CD4-positive, alpha-beta T cell (primary cell): ENCODE measurements at regions not wholly inside any gene's neighbourhood (a gene's known extent, or its start where the extent isn't known, plus 50 kb on each side); places are given as distances from the start of the nearest gene placed in this dataset.

Source experiments
- ATAC-seq: fragments of 200-7000 bp; cut with Tn5 transposase; one replicate; pipeline ENCODE4 v1.10.0; 2022; ENCODE audit warnings: mild to moderate bottlenecking; ENCODE audit not compliant: poor library complexity
- CTCF ChIA-PET: fragments of 350-600 bp; sonication (Branson Sonifier 250); formaldehyde crosslinking; loops from one replicate; lab custom pipeline; 2021; ENCODE audit warnings: antibody characterized with exemption, inconsistent platforms; lab: Charles Lee
- POLR2A ChIA-PET: fragments of 350-600 bp; sonication (Branson Sonifier 250); formaldehyde crosslinking; loops from one replicate; lab custom pipeline; 2021; ENCODE audit warnings: antibody characterized with exemption, inconsistent platforms; lab: Charles Lee
- DNase-seq, 14 experiments: peaks; one replicate each; pipeline ENCODE4 v3.0.0-alpha.2; 2013 to 2020; ENCODE audit warnings: mixed read lengths in 2 of 14
- H3K27ac ChIP-seq, 2 donors: one replicate each; pipeline versions ENCODE4 v1.5.1 to v1.7.0; 2013; ENCODE audit warnings: low read length in 2 of 2, low read depth in 1 of 2, mild to moderate bottlenecking in 1 of 2
- H3K27me3 ChIP-seq, 2 experiments: 1 replicate in 1 of 2; 2 replicates in 1 of 2; pipeline versions ENCODE4 v1.6.1 to v1.7.0; 2013; ENCODE audit warnings: low read length in 2 of 2, control low read depth in 1 of 2, mild to moderate bottlenecking in 1 of 2, moderate library complexity in 1 of 2; ENCODE audit not compliant: insufficient read depth in 2 of 2, control insufficient read depth in 1 of 2
- H3K36me3 ChIP-seq: one replicate; pipeline ENCODE4 v1.6.1; 2013; ENCODE audit warnings: low read length, control low read depth; ENCODE audit not compliant: insufficient read depth
- H3K4me1 ChIP-seq: one replicate; pipeline ENCODE4 v1.6.1; 2013; ENCODE audit warnings: low read length, control low read depth; ENCODE audit not compliant: insufficient read depth
- H3K4me3 ChIP-seq: one replicate; pipeline ENCODE4 v1.5.1; 2013; ENCODE audit warnings: mild to moderate bottlenecking, low read length, moderate library complexity
- H3K9me3 ChIP-seq, 2 experiments: 1 replicate in 1 of 2; 2 replicates in 1 of 2; pipeline versions ENCODE4 v1.6.1 to v1.7.0; 2013; ENCODE audit warnings: low read length in 2 of 2, mild to moderate bottlenecking in 2 of 2, control low read depth in 1 of 2, moderate library complexity in 1 of 2; ENCODE audit not compliant: control insufficient read depth in 1 of 2, insufficient read depth in 1 of 2
- H3K27ac Mint-ChIP-seq: one replicate; pipeline ENCODE4 v1.8.0; 2020; ENCODE audit warnings: mixed read lengths
- H3K27me3 Mint-ChIP-seq: one replicate; pipeline ENCODE4 v1.8.0; 2021; ENCODE audit warnings: mixed read lengths
- H3K36me3 Mint-ChIP-seq: one replicate; pipeline ENCODE4 v1.8.0; 2021; ENCODE audit warnings: low read depth, mixed read lengths
- H3K4me1 Mint-ChIP-seq: one replicate; pipeline ENCODE4 v1.8.0; 2021; ENCODE audit warnings: low read depth, mixed read lengths
- H3K4me3 Mint-ChIP-seq: one replicate; pipeline ENCODE4 v1.8.0; 2020; ENCODE audit warnings: mild to moderate bottlenecking, mixed read lengths
- H3K9me3 Mint-ChIP-seq: one replicate; pipeline ENCODE4 v1.8.0; 2020; ENCODE audit warnings: mixed read lengths
- intact Hi-C, 2 experiments: fragments of 100-400 bp; cut with DNase I in 1 of 2; cut with micrococcal nuclease in 1 of 2; formaldehyde crosslinking; loops; one replicate each; pipeline versions ENCODE4 v1.15.1 to v1.9.0; 2023 to 2025; cut with DNase I, micrococcal nuclease
- TF ChIP-seq, protein P1 (sequence below): fragments of 200-600 bp; IDR thresholded peaks from one replicate; pipeline ENCODE4 v1.8.0; 2022; ENCODE audit warnings: antibody characterized with exemption, mild to moderate bottlenecking

DNA sequence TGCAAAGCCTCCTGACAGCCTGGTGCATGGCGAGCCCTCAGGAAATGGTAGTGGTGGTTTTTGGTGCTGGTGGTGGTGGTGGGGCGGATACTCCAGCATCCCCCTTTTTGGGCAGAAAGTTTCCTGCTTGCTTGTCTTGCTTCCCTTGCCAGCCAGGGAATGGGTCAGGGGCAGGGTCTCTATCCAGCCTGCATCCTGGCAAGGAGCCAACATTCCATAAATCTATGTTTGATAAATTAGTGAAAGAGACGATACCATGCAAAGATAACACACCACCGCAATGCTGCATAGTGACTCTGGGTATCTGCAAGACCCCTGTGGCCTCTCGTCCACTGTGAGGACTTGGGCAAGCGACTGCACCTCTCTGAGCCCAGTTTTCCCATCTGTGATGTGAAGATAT is 246.2 kb downstream of the LRFN2 start:
- Mint-ChIP-seq H3K9me3 (no peaks in the 10 kb centered on the region), H3K4me1 (no peaks in the 10 kb centered on the region), H3K4me3 (no peak overlapping the region), H3K36me3 (no peaks in the 10 kb centered on the region), H3K27ac (no peak overlapping the region), H3K27me3 (peaks cover 5% of the 10 kb centered on the region)
- intact Hi-C loops: no loop called here
- H3K27me3 ChIP-seq: peaks cover 2 to 7% of the 10 kb centered on the region in 2 experiments
- CTCF ChIA-PET: no interaction called here
- H3K36me3 ChIP-seq: no peaks in the 10 kb centered on the region
- H3K4me3 ChIP-seq: no peak overlapping the region
- no peaks in the 10 kb centered on the region for H3K4me1 ChIP-seq
- ATAC-seq (no peak), DNase-seq (no peak)
- no peaks in the 10 kb centered on the region for H3K9me3 ChIP-seq
- TF ChIP-seq, protein P1, sequence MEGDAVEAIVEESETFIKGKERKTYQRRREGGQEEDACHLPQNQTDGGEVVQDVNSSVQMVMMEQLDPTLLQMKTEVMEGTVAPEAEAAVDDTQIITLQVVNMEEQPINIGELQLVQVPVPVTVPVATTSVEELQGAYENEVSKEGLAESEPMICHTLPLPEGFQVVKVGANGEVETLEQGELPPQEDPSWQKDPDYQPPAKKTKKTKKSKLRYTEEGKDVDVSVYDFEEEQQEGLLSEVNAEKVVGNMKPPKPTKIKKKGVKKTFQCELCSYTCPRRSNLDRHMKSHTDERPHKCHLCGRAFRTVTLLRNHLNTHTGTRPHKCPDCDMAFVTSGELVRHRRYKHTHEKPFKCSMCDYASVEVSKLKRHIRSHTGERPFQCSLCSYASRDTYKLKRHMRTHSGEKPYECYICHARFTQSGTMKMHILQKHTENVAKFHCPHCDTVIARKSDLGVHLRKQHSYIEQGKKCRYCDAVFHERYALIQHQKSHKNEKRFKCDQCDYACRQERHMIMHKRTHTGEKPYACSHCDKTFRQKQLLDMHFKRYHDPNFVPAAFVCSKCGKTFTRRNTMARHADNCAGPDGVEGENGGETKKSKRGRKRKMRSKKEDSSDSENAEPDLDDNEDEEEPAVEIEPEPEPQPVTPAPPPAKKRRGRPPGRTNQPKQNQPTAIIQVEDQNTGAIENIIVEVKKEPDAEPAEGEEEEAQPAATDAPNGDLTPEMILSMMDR: no peak
- POLR2A ChIA-PET: no interaction called here
- H3K27ac ChIP-seq: no peak overlapping the region

DNA sequence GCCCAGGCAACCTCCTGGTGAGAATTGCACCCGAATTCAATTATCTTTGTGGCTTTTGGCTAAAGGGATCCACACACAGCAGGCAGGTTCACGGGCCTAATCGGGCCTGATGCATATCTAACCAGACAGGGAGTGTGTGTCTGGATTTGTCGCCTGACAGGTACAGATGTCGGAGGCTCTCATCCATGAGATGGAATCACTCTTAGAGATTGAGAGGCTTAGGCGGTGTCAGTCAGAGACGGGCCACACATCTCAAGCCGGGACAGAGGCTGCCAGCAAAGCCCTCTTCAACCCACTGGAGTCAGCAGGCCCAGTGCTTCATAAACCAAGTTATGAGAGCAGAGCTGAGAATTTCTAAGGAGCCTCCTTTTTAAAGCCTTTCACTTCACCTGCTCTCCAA is 247.0 kb downstream of the LRFN2 start:
- H3K27ac ChIP-seq: no peak overlapping the region
- H3K4me3 Mint-ChIP-seq: no peak overlapping the region
- no peak overlapping the region for H3K27ac Mint-ChIP-seq
- POLR2A ChIA-PET: no interaction called here
- no peaks in the 10 kb centered on the region for H3K36me3 ChIP-seq
- no peaks in the 10 kb centered on the region for H3K4me1 ChIP-seq
- TF ChIP-seq, protein P1: no peak
- DNase-seq (no peak), ATAC-seq (no peak)
- H3K9me3 Mint-ChIP-seq: no peaks in the 10 kb centered on the region
- H3K27me3 ChIP-seq: peaks cover 4 to 7% of the 10 kb centered on the region in 2 experiments
- H3K9me3 ChIP-seq: peaks cover 0 to 4% of the 10 kb centered on the region in 2 experiments
- intact Hi-C loops: no loop called here
- H3K36me3 Mint-ChIP-seq: no peaks in the 10 kb centered on the region
- H3K4me3 ChIP-seq: no peak overlapping the region
- H3K4me1 Mint-ChIP-seq: no peaks in the 10 kb centered on the region
- CTCF ChIA-PET: no interaction called here
- peaks cover 5% of the 10 kb centered on the region for H3K27me3 Mint-ChIP-seq

DNA sequence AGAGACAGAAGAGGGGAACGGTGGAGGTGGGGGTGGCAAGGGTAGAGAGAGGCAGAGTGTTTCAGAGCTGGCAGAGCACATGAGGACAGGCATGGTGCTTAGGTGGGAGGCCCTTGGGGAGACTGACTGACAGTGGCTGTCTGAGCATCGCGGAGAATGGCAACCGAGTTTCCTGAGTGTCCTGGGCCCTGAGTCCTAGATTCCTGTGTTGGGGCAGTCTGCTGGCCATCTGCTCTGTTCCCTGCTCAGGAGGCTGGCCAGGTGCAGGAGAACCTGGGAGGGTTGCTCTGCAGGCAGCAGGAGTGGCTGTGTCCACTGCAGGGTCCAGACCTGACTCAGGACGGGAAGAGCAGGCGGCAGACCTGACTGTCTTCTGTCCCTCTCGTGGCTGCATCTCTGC is 248.9 kb downstream of the LRFN2 start:
- no peak overlapping the region for H3K4me3 ChIP-seq
- intact Hi-C loops: no loop called here
- no peak for ATAC-seq
- Mint-ChIP-seq H3K36me3 (no peaks in the 10 kb centered on the region), H3K4me1 (no peaks in the 10 kb centered on the region), H3K27ac (no peak overlapping the region), H3K4me3 (no peak overlapping the region), H3K27me3 (peaks cover 5% of the 10 kb centered on the region), H3K9me3 (no peaks in the 10 kb centered on the region)
- H3K27me3 ChIP-seq: peaks cover 4 to 7% of the 10 kb centered on the region in 2 experiments
- DNase-seq: no peak
- TF ChIP-seq, protein P1: no peak
- POLR2A ChIA-PET: no interaction called here
- CTCF ChIA-PET: no interaction called here
- H3K4me1 ChIP-seq: no peaks in the 10 kb centered on the region
- peaks cover 0 to 7% of the 10 kb centered on the region in 2 experiments for H3K9me3 ChIP-seq
- H3K27ac ChIP-seq: no peak overlapping the region
- H3K36me3 ChIP-seq: no peaks in the 10 kb centered on the region
